Activated CD8-positive, alpha-beta T cell treated with anti-CD3 and anti-CD28 coated beads for 36 hours (primary cell): ENCODE measurements at regions not wholly inside any gene's neighbourhood (a gene's known extent, or its start where the extent isn't known, plus 50 kb on each side); places are given as distances from the start of the nearest gene placed in this dataset.

Source experiments
- ATAC-seq: fragments of 200-7000 bp; cut with Tn5 transposase; one replicate; pipeline ENCODE4 v1.10.0; 2021; ENCODE audit warnings: mild to moderate bottlenecking, moderate library complexity
- CTCF ChIA-PET: fragments of 350-600 bp; sonication (Branson Sonifier 250); formaldehyde crosslinking; loops from one replicate; lab custom pipeline; 2021; ENCODE audit warnings: antibody characterized with exemption; lab: Charles Lee
- POLR2A ChIA-PET: fragments of 350-600 bp; sonication (Branson Sonifier 250); formaldehyde crosslinking; loops from one replicate; lab custom pipeline; 2021; ENCODE audit warnings: antibody characterized with exemption; lab: Charles Lee
- DNase-seq: peaks from one replicate; pipeline ENCODE4 v3.0.0-alpha.2; 2020
- H3K27ac Mint-ChIP-seq: one replicate; pipeline ENCODE4 v1.8.0; 2021; ENCODE audit warnings: mild to moderate bottlenecking, mixed read lengths
- H3K27me3 Mint-ChIP-seq: one replicate; pipeline ENCODE4 v1.8.0; 2021; ENCODE audit warnings: mixed read lengths
- H3K36me3 Mint-ChIP-seq: one replicate; pipeline ENCODE4 v1.8.0; 2021; ENCODE audit warnings: low read depth, mixed read lengths
- H3K4me1 Mint-ChIP-seq: one replicate; pipeline ENCODE4 v1.8.0; 2021; ENCODE audit warnings: low read depth, mixed read lengths
- H3K4me3 Mint-ChIP-seq: one replicate; pipeline ENCODE4 v1.8.0; 2021; ENCODE audit warnings: mild to moderate bottlenecking, moderate library complexity, mixed read lengths
- H3K9me3 Mint-ChIP-seq: one replicate; pipeline ENCODE4 v1.8.0; 2021; ENCODE audit warnings: mixed read lengths
- intact Hi-C: fragments of 100-400 bp; cut with micrococcal nuclease; formaldehyde crosslinking; loops from one replicate; pipeline ENCODE4 v1.10.0; 2022
- TF ChIP-seq, protein P1 (sequence below): fragments of 200-600 bp; IDR thresholded peaks from one replicate; pipeline ENCODE4 v1.8.0; 2022; ENCODE audit warnings: antibody characterized with exemption, mild to moderate bottlenecking

DNA sequence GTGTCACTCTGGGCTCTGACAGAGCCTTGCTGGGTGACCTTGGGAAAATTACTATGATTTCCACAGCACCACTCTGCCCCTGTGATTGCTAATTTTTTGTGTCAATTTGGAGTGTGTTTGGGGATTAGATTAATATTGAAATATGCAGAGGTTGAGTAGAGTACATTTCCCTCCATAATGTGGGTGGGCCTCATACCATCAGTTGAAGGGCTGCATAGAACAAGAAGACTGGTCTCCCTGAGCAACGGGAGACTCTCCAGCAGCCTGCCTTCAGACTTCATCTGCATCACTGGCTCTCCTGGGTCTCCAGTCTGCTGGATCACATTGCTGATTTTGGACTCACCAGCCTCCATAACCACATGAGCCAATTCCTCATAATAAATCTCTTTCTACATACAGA lies 313.7 kb downstream of the TNS1 start:
- no peak for ATAC-seq
- TF ChIP-seq, protein P1, sequence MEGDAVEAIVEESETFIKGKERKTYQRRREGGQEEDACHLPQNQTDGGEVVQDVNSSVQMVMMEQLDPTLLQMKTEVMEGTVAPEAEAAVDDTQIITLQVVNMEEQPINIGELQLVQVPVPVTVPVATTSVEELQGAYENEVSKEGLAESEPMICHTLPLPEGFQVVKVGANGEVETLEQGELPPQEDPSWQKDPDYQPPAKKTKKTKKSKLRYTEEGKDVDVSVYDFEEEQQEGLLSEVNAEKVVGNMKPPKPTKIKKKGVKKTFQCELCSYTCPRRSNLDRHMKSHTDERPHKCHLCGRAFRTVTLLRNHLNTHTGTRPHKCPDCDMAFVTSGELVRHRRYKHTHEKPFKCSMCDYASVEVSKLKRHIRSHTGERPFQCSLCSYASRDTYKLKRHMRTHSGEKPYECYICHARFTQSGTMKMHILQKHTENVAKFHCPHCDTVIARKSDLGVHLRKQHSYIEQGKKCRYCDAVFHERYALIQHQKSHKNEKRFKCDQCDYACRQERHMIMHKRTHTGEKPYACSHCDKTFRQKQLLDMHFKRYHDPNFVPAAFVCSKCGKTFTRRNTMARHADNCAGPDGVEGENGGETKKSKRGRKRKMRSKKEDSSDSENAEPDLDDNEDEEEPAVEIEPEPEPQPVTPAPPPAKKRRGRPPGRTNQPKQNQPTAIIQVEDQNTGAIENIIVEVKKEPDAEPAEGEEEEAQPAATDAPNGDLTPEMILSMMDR = no peak
- H3K36me3 Mint-ChIP-seq = no peaks in the 10 kb centered on the region
- intact Hi-C loops = no loop called here
- no peaks in the 10 kb centered on the region for H3K4me1 Mint-ChIP-seq
- ChIA-PET CTCF (no interaction called here), POLR2A (no interaction called here)
- no peaks in the 10 kb centered on the region for H3K27me3 Mint-ChIP-seq
- DNase-seq = no peak
- H3K9me3 Mint-ChIP-seq = no peaks in the 10 kb centered on the region
- H3K27ac Mint-ChIP-seq = no peak overlapping the region
- no peak overlapping the region for H3K4me3 Mint-ChIP-seq

DNA sequence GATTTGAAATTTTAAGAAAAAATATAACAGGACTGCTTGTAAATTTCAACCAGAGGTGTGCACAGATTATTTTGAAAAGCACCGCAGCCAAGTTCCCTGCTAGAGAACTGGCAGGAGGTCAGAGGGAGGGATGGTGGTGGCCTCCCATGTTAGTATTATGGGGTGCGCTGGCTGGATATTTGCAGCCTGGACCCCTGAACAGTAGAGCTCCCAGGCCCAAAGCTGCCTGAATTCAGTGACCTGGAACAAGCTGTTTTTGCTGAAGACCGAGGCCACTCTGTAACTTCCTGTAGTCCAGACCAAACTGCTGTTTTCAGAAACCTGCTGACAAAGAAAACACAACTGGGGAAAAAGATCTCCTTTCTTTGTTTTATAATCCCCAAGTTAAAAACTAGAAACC lies 314.3 kb downstream of the TNS1 start:
- POLR2A ChIA-PET = no interaction called here
- DNase-seq = no peak
- H3K4me1 Mint-ChIP-seq = no peaks in the 10 kb centered on the region
- H3K4me3 Mint-ChIP-seq = no peak overlapping the region
- intact Hi-C loops = no loop called here
- TF ChIP-seq, protein P1 = no peak
- no peak for ATAC-seq
- CTCF ChIA-PET = no interaction called here
- no peaks in the 10 kb centered on the region for H3K27me3 Mint-ChIP-seq
- no peaks in the 10 kb centered on the region for H3K9me3 Mint-ChIP-seq
- H3K27ac Mint-ChIP-seq = no peak overlapping the region
- no peaks in the 10 kb centered on the region for H3K36me3 Mint-ChIP-seq

DNA sequence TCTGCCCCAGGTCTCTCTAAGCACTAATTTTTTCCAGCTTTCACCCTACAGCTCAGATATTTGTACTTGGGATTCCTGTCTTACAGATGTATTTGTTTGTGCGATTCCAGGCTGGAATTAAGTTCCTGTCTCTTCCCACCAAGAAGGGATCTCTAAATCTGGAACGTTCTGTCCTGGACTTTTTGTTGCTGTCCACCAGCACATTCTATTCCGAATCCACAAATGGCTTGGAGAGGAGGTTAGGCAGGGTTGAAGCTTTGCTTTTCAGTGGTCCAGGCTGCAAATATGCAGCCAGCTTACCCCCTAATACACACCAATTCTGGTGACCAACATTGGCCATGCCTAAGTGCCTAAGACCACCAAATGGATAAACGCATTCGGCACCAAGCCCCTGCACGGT lies 315.0 kb downstream of the TNS1 start:
- POLR2A ChIA-PET = no interaction called here
- H3K27ac Mint-ChIP-seq = no peak overlapping the region
- CTCF ChIA-PET = interaction anchor here (1.5 kb wide), 1 partner anchor 25 kb away, joined by 4 read pairs; no protein-coding TSS in a partner anchor
- no peaks in the 10 kb centered on the region for H3K9me3 Mint-ChIP-seq
- no peaks in the 10 kb centered on the region for H3K36me3 Mint-ChIP-seq
- H3K27me3 Mint-ChIP-seq = no peaks in the 10 kb centered on the region
- TF ChIP-seq, protein P1 = no peak
- no peak for ATAC-seq
- intact Hi-C loops = no loop called here
- no peak for DNase-seq
- H3K4me3 Mint-ChIP-seq = no peak overlapping the region
- H3K4me1 Mint-ChIP-seq = no peaks in the 10 kb centered on the region

DNA sequence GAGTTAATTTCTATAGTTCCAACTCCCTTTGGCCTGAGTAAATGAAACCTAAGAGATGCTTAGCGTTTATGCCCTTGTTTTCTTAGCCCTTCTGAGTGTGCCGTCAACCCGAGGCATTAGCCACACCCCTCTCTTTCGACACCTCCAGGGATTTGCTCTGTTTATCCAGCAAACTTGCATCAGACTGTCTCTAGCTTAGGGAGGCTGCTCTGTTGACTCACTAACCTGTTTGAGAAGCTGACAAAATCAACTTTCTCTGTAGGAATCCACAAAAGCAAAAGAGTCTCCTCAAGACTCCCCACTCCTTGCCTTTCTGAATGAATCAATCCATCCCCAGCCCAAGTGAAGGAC lies 317.6 kb downstream of the TNS1 start:
- Mint-ChIP-seq H3K36me3 (peaks cover 6% of the 10 kb centered on the region), H3K27me3 (peaks cover 2% of the 10 kb centered on the region), H3K4me3 (no peak overlapping the region), H3K4me1 (no peaks in the 10 kb centered on the region), H3K27ac (no peak overlapping the region), H3K9me3 (peaks cover 3% of the 10 kb centered on the region)
- ChIA-PET CTCF (interaction anchor here (0.7 kb wide), 2 partner anchors 28 to 455 kb away, joined by 3 read pairs; no protein-coding TSS in a partner anchor), POLR2A (no interaction called here)
- ATAC-seq (no peak), DNase-seq (no peak)
- intact Hi-C loops = no loop called here
- TF ChIP-seq, protein P1 = no peak

DNA sequence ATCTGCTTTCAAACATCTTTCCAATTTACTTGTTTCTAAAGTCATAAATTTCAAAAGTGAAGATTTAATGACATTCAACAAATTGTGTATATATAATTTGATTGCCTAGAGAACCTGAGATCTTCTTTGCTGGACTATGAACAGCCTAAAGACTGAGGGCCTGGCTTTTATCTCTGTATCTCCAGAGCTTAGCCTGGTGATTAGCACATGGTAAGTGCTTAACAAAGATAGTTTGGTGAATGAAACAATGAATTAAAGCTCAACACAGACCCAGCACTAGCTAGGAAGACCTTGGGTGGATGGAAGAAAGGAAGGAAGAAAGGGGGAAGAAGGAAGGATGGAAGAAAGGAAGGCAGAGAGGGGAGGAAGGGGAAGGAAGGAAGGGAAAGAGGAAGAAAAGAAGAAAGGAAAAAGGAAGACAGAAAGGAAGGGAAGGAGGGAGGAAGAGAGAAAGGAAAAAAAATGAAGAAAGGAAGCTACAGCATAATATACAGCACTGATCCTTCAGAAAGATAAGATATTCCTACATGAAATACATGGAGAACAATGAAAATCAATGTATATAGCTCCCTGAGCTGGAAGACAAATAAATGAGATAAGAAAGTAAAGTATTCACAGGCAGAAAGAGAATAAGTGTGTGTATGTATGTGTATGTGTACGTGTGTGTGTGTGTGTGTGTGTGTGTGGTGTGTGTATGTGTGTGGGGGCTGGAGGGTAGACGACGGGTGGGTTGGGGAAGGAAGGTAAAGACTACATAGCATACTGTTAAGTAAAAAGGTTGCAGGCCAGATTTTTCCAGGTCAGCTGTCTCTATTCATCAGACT lies 318.2 kb downstream of the TNS1 start:
- intact Hi-C loops = no loop called here
- CTCF ChIA-PET = interaction anchor here (0.7 to 2.0 kb wide), 3 partner anchors 18 to 34 kb away, joined by 3 to 5 read pairs (median 3); no protein-coding TSS in a partner anchor
- no peaks in the 10 kb centered on the region for H3K4me1 Mint-ChIP-seq
- H3K4me3 Mint-ChIP-seq = no peak overlapping the region
- TF ChIP-seq, protein P1 = no peak
- peaks cover 3% of the 10 kb centered on the region for H3K9me3 Mint-ChIP-seq
- ATAC-seq = no peak
- peaks cover 2% of the 10 kb centered on the region for H3K27me3 Mint-ChIP-seq
- no peak overlapping the region for H3K27ac Mint-ChIP-seq
- POLR2A ChIA-PET = no interaction called here
- peaks cover 6% of the 10 kb centered on the region for H3K36me3 Mint-ChIP-seq
- no peak for DNase-seq
